SK-N-SH treated with all-trans-retinoic acid at 6 μM for 48 hours (cell line): ENCODE measurements at regions not wholly inside any gene's neighbourhood (a gene's known extent, or its start where the extent isn't known, plus 50 kb on each side); places are given as distances from the start of the nearest gene placed in this dataset.

ENCODE experiments used
- GLIS3 ChIP-seq: fragments of 250-450 bp; sonication (Bioruptor Pico); IDR thresholded peaks from 2 replicates; pipeline ENCODE4 v1.5.0; 2020; ENCODE audit warnings: mild to moderate bottlenecking, moderate library complexity
- ZFP30 ChIP-seq: fragments of 450-650 bp; formaldehyde crosslinking; IDR thresholded peaks from 2 replicates; pipeline ENCODE4 v1.5.0; 2022; ENCODE audit warnings: mild to moderate bottlenecking, moderate library complexity
- ZNF8 ChIP-seq: fragments of 450-650 bp; formaldehyde crosslinking; IDR thresholded peaks from 2 replicates; pipeline ENCODE4 v1.5.0; 2020; ENCODE audit warnings: mild to moderate bottlenecking, moderate library complexity

GRCh38 chr5:59943452-59944113 lies 50.1 kb upstream of the PDE4D start:
- TF ChIP-seq ZNF8 = no peak
- TF ChIP-seq GLIS3 (CRISPR knock-in tag) = no peak
- TF ChIP-seq ZFP30 (CRISPR knock-in tag) = no peak
